ENCODE measurements at regions not wholly inside any gene's neighbourhood (a gene's known extent, or its start where the extent isn't known, plus 50 kb on each side); places are given as distances from the start of the nearest gene placed in this dataset.

DNA sequence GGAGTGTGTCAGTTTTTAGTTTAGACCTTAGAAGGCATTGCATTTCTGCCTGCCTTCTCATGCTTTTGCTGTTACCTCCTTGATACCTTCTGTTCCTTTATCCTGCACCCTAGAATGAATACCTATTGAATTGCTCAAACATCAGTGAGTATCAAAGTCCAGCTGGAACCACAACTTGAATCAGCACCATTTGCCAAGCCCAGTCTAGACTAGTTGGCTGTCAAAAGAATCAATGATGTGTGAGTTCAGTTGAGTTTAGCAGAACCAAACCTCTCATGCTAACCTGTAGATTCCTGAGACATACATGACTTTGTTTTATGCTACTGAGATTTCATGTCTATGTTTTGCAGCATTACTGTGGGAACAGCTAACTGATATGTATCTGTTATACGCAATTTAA is 116.6 kb downstream of the FAM170A start:
- H3K4me3 ChIP-seq = no peak overlapping the region
- TF ChIP-seq, protein P1, sequence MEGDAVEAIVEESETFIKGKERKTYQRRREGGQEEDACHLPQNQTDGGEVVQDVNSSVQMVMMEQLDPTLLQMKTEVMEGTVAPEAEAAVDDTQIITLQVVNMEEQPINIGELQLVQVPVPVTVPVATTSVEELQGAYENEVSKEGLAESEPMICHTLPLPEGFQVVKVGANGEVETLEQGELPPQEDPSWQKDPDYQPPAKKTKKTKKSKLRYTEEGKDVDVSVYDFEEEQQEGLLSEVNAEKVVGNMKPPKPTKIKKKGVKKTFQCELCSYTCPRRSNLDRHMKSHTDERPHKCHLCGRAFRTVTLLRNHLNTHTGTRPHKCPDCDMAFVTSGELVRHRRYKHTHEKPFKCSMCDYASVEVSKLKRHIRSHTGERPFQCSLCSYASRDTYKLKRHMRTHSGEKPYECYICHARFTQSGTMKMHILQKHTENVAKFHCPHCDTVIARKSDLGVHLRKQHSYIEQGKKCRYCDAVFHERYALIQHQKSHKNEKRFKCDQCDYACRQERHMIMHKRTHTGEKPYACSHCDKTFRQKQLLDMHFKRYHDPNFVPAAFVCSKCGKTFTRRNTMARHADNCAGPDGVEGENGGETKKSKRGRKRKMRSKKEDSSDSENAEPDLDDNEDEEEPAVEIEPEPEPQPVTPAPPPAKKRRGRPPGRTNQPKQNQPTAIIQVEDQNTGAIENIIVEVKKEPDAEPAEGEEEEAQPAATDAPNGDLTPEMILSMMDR (IDR thresholded peaks at IDR 0.05) = no peak
- no peak for TF ChIP-seq POLR2A (IDR thresholded peaks at IDR 0.05)
- DNase-seq = no peak
- H3K9me3 ChIP-seq = no peaks in the 10 kb centered on the region
- H3K36me3 ChIP-seq = no peaks in the 10 kb centered on the region
- H3K27me3 ChIP-seq = no peaks in the 10 kb centered on the region
- intact Hi-C loops (cut with DNase I) = no loop called here
- no peak overlapping the region for H3K27ac ChIP-seq
- H3K4me1 ChIP-seq = peaks cover 0 to 8% (median 0%) of the 10 kb centered on the region in 4 donors
- peak; percentile 18 to 93 (median 44) for ATAC-seq
- WGBS (ENCODE audit: insufficient coverage, low coverage, low lambda C conversion rate, missing lambda C conversion rate) = 78% methylated on average over 1 of the region's 1 CpG

DNA sequence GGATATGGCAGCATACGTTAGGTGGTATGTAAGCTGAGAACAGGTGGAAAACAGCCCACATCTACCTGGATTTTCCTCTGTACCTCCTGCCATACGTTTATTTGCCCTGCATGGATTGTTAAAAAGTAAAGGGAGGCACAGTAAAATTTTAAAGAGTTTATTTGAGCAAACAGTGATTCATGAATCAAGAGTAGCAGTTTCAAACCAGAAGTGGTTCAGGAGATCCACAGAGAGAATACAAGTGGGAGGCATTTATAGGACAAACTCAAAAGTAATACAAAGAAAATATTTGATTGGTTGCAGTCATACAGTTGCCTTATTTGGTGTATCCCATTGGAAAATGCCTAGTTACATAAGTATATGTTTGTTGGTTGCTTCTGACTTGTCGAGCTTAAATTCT is 117.6 kb downstream of the FAM170A start:
- H3K4me1 ChIP-seq = peaks cover 0 to 8% (median 0%) of the 10 kb centered on the region in 4 donors
- ATAC-seq (no peak), DNase-seq (no peak)
- H3K27ac ChIP-seq = no peak overlapping the region
- intact Hi-C loops (cut with DNase I) = no loop called here
- no peaks in the 10 kb centered on the region for H3K36me3 ChIP-seq
- 51% methylated on average over 3 of the region's 3 CpGs for WGBS (ENCODE audit: insufficient coverage, low coverage, low lambda C conversion rate, missing lambda C conversion rate)
- TF ChIP-seq POLR2A (IDR thresholded peaks at IDR 0.05) = no peak
- TF ChIP-seq, protein P1 (IDR thresholded peaks at IDR 0.05) = no peak
- no peaks in the 10 kb centered on the region for H3K27me3 ChIP-seq
- no peaks in the 10 kb centered on the region for H3K9me3 ChIP-seq
- H3K4me3 ChIP-seq = no peak overlapping the region

DNA sequence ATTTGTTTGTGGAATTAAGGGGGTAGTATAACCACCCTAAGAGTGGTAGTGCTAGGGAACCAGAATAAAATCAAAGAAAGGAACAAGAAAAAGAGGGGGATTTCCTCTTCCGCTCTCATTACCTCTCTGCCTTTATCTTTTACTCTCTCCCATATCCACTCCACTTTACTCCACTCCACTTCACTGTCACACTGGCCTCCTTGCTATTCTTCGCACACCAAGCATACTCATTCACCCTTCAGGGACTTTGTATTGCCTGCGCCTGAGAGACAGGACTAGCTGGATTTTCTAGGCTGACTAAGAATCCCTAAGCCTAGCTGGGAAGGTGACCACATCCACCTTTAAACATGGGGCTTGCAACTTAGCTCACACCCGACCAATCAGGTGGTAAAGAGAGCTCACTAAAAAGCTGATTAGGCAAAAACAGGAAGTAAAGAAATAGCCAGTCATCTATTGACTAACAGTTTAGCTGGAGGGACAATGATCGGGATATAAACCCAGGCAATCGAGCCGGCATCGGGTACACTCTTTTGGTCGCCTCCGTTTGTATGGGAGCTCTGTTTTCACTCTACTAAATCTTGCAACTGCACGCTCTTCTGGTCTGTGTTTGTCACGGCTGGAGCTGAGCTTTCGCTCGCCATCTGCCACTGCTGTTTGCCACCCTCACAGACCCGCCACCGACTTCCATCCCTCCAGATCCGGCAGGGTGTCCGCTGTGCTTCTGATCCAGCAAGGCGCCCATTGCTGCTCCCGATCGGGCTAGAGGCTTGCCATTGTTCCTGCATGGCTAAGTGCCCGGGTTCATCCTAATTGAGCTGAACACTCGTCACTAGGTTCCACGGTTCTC is 121.8 kb downstream of the FAM170A start:
- Histone ChIP-seq H3K27ac (no peak overlapping the region), H3K27me3 (no peaks in the 10 kb centered on the region), H3K4me1 (peaks cover 0 to 1% (median 0%) of the 10 kb centered on the region in 4 donors), H3K9me3 (no peaks in the 10 kb centered on the region), H3K4me3 (no peak overlapping the region), H3K36me3 (no peaks in the 10 kb centered on the region)
- WGBS (ENCODE audit: insufficient coverage, low coverage, low lambda C conversion rate, missing lambda C conversion rate) = 82% methylated on average over 13 of the region's 24 CpGs
- TF ChIP-seq, protein P1 (IDR thresholded peaks at IDR 0.05) = no peak
- no peak for TF ChIP-seq POLR2A (IDR thresholded peaks at IDR 0.05)
- no peak for ATAC-seq
- intact Hi-C loops (cut with DNase I) = no loop called here
- no peak for DNase-seq

DNA sequence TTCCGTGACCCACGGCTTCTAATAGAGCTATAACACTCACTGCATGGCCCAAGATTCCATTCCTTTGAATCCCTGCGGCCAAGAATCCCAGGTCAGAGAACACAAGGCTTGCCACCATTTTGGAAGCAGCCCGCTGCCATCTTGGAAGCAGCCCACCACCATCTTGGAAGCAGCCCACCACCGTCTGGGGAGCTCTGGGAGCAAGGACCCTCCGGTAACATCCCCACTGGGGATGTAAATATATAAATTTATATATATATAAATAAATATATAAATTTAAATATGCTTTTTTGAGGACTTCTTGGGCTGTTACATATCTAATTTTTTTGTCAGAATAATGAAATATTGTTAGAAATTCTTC is 122.4 kb downstream of the FAM170A start:
- DNase-seq = no peak
- TF ChIP-seq, protein P1 (IDR thresholded peaks at IDR 0.05) = no peak
- no peak for TF ChIP-seq POLR2A (IDR thresholded peaks at IDR 0.05)
- whole genome bisulfite sequencing (ENCODE audit: insufficient coverage, low coverage, low lambda C conversion rate, missing lambda C conversion rate) = 80% methylated on average over 3 of the region's 6 CpGs

More for the DNA sequence above, 122.4 kb downstream of the FAM170A start:
- no peaks in the 10 kb centered on the region for H3K9me3 ChIP-seq
- H3K36me3 ChIP-seq = no peaks in the 10 kb centered on the region
- no peak for ATAC-seq
- H3K4me3 ChIP-seq = no peak overlapping the region
- no peak overlapping the region for H3K27ac ChIP-seq
- intact Hi-C loops (cut with DNase I) = no loop called here
- no peaks in the 10 kb centered on the region for H3K4me1 ChIP-seq
- H3K27me3 ChIP-seq = no peaks in the 10 kb centered on the region

Data from right lobe of liver (tissue), 6 donors.